ENCODE measurements at regions not wholly inside any gene's neighbourhood (a gene's known extent, or its start where the extent isn't known, plus 50 kb on each side); places are given as distances from the start of the nearest gene placed in this dataset.
A peak's percentile ranks its signal among the peaks of the same experiment; 100 is the strongest.

- Histone ChIP-seq H4K20me1 (replicated peaks; ENCODE audit: insufficient read depth) (no peaks in the 10 kb centered on the region), H3K27me3 (ENCODE audit: insufficient read depth) (no peaks in the 10 kb centered on the region), H3K4me1 (ENCODE audit: insufficient read depth) (no peaks in the 10 kb centered on the region), H2AFZ (peak overlapping the region; percentile 48; the same call in 1 of the 2 replicates), H3K9me2 (ENCODE audit: insufficient read depth) (peaks cover 5% of the 10 kb centered on the region), H3K27ac (ENCODE audit: low read depth) (no peak overlapping the region), H3K4me3 (no peak overlapping the region), H3K4me2 (no peak overlapping the region), H3F3A (replicated peaks; ENCODE audit: low read depth) (no peaks in the 10 kb centered on the region), H3K79me2 (replicated peaks; ENCODE audit: insufficient read depth) (no peaks in the 10 kb centered on the region), H3K36me3 (ENCODE audit: insufficient read depth) (no peaks in the 10 kb centered on the region)
- ATAC-seq (no peak), DNase-seq (ENCODE audit: low spot score) (no peak)
- Mint-ChIP-seq H3K36me3 (ENCODE audit: low read depth) (peaks cover 27% of the 10 kb centered on the region), H3K27me3 (ENCODE audit: insufficient read depth, low read depth, poor library complexity) (peaks cover 3% of the 10 kb centered on the region), H3K9me3 (peaks cover 34% of the 10 kb centered on the region), H3K4me1 (peaks cover 10% of the 10 kb centered on the region; the same call in 2 of the 3 replicates), H3K27ac (no peak overlapping the region), H3K4me3 (no peak overlapping the region)
- TF ChIP-seq EZH2phosphoT487 (IDR thresholded peaks at IDR 0.05; ENCODE audit: unreplicated experiment) (no peak), CREB1 (CRISPR knock-in tag; IDR thresholded peaks at IDR 0.05; ENCODE audit: low read depth) (no peak), ZNF462 (CRISPR knock-in tag; IDR thresholded peaks at IDR 0.05) (no peak), JUNB (IDR thresholded peaks at IDR 0.05; ENCODE audit: unreplicated experiment) (no peak), ZNF331 (CRISPR knock-in tag; IDR thresholded peaks at IDR 0.05; ENCODE audit: low read depth) (no peak), ETS1 (IDR thresholded peaks at IDR 0.05) (no peak), REST (IDR thresholded peaks at IDR 0.05; ENCODE audit: unreplicated experiment) (no peak), POLR2AphosphoS5 (IDR thresholded peaks at IDR 0.05; ENCODE audit: low read depth) (no peak), EZH2 (IDR thresholded peaks at IDR 0.05; ENCODE audit: low read depth, unreplicated experiment) (no peak), ZNF114 (CRISPR knock-in tag; IDR thresholded peaks at IDR 0.05) (no peak), STAT1 (IDR thresholded peaks at IDR 0.05; ENCODE audit: unreplicated experiment) (no peak), NANOG (IDR thresholded peaks at IDR 0.05; ENCODE audit: borderline replicate concordance) (no peak)
- TF ChIP-seq, protein P1, sequence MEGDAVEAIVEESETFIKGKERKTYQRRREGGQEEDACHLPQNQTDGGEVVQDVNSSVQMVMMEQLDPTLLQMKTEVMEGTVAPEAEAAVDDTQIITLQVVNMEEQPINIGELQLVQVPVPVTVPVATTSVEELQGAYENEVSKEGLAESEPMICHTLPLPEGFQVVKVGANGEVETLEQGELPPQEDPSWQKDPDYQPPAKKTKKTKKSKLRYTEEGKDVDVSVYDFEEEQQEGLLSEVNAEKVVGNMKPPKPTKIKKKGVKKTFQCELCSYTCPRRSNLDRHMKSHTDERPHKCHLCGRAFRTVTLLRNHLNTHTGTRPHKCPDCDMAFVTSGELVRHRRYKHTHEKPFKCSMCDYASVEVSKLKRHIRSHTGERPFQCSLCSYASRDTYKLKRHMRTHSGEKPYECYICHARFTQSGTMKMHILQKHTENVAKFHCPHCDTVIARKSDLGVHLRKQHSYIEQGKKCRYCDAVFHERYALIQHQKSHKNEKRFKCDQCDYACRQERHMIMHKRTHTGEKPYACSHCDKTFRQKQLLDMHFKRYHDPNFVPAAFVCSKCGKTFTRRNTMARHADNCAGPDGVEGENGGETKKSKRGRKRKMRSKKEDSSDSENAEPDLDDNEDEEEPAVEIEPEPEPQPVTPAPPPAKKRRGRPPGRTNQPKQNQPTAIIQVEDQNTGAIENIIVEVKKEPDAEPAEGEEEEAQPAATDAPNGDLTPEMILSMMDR (conservative IDR thresholded peaks at IDR 0.05; ENCODE audit: low read depth in 2 of 2), result no peak
Observed at GRCh38 chr3:94645790-94646189, 582.9 kb downstream of the NSUN3 start.

Data from GM23338 (cell line).